ENCODE measurements at regions not wholly inside any gene's neighbourhood (a gene's known extent, or its start where the extent isn't known, plus 50 kb on each side); places are given as distances from the start of the nearest gene placed in this dataset.

DNA sequence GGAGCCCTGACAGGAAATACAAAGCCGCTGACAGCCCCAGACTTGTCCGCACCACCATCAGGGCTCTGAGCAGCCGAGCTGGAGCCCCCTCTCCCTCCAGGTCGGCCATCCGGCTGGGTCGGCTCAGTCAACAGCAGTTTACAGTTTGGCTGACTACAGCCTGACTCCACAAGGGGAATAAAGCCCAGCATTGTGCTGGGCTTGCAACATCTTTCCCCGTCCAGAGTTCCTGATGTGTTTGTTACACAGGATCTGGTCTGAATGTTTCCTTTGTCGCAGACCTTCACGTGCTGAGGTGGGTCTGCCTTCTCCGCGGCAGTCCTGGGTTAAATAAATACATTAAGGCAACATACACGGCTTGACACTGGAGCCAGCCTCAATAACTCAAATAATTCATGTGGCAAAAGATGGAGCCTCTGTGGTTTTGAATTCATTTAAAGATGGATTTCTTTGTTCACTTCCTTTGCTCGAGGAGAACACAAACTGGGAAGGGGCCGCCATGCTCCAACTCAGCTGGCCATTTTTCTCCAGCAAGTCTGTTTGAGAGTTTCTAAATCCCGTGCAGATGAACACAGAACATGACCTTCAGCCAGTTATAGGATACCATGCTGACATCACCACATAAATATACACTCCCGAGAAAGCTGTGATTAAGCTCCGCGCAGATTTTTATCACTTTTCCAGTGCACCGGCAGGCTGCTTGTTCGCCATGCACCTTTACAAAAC is 192.1 kb downstream of the WDR11 start:
- H3F3A ChIP-seq (ENCODE audit: insufficient read depth) = no peaks in the 10 kb centered on the region
- no peak overlapping the region for H3K27ac ChIP-seq (ENCODE audit: low read depth, low read length)

GRCh38 chr10:121048749-121049148 is 197.6 kb downstream of the WDR11 start:
- H2AFZ ChIP-seq (ENCODE audit: low read depth, low read length, severe bottlenecking) = no peak overlapping the region
- no peak for TF ChIP-seq EZH2phosphoT487 (conservative IDR thresholded peaks at IDR 0.05; ENCODE audit: low read length)
- TF ChIP-seq, protein P1, sequence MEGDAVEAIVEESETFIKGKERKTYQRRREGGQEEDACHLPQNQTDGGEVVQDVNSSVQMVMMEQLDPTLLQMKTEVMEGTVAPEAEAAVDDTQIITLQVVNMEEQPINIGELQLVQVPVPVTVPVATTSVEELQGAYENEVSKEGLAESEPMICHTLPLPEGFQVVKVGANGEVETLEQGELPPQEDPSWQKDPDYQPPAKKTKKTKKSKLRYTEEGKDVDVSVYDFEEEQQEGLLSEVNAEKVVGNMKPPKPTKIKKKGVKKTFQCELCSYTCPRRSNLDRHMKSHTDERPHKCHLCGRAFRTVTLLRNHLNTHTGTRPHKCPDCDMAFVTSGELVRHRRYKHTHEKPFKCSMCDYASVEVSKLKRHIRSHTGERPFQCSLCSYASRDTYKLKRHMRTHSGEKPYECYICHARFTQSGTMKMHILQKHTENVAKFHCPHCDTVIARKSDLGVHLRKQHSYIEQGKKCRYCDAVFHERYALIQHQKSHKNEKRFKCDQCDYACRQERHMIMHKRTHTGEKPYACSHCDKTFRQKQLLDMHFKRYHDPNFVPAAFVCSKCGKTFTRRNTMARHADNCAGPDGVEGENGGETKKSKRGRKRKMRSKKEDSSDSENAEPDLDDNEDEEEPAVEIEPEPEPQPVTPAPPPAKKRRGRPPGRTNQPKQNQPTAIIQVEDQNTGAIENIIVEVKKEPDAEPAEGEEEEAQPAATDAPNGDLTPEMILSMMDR (IDR thresholded peaks at IDR 0.05; ENCODE audit: insufficient read depth, low read length, poor library complexity, severe bottlenecking) = no peak
- H3K9ac ChIP-seq (ENCODE audit: low read length) = no peak overlapping the region
- H3K4me3 ChIP-seq (ENCODE audit: insufficient read depth, low read length, poor library complexity, severe bottlenecking) = no peak overlapping the region
- no peaks in the 10 kb centered on the region for H3F3A ChIP-seq (ENCODE audit: insufficient read depth)
- H3K36me3 ChIP-seq (ENCODE audit: low read length) = no peaks in the 10 kb centered on the region
- H3K9me2 ChIP-seq (replicated peaks; ENCODE audit: insufficient read depth, low read length) = no peaks in the 10 kb centered on the region
- H3K27me3 ChIP-seq (ENCODE audit: low read length) = no peaks in the 10 kb centered on the region
- no peak overlapping the region for H3K4me2 ChIP-seq (ENCODE audit: low read depth, low read length, poor library complexity, severe bottlenecking)
- no peaks in the 10 kb centered on the region for H3K79me2 ChIP-seq (ENCODE audit: insufficient read depth, low read length)
- H4K20me1 ChIP-seq (ENCODE audit: low read depth, low read length) = no peaks in the 10 kb centered on the region
- no peaks in the 10 kb centered on the region for H3K9me3 ChIP-seq (ENCODE audit: insufficient read depth, low read length)
- H3K27ac ChIP-seq (ENCODE audit: low read depth, low read length) = no peak overlapping the region

More for the DNA sequence above, 192.1 kb downstream of the WDR11 start:
- H3K9me3 ChIP-seq (ENCODE audit: insufficient read depth, low read length) = no peaks in the 10 kb centered on the region
- H3K4me3 ChIP-seq (ENCODE audit: insufficient read depth, low read length, poor library complexity, severe bottlenecking) = no peak overlapping the region
- H3K27me3 ChIP-seq (ENCODE audit: low read length) = no peaks in the 10 kb centered on the region
- no peak overlapping the region for H3K9ac ChIP-seq (ENCODE audit: low read length)
- no peaks in the 10 kb centered on the region for H4K20me1 ChIP-seq (ENCODE audit: low read depth, low read length)
- no peak overlapping the region for H2AFZ ChIP-seq (ENCODE audit: low read depth, low read length, severe bottlenecking)
- no peaks in the 10 kb centered on the region for H3K79me2 ChIP-seq (ENCODE audit: insufficient read depth, low read length)
- TF ChIP-seq, protein P1 (IDR thresholded peaks at IDR 0.05; ENCODE audit: insufficient read depth, low read length, poor library complexity, severe bottlenecking) = no peak
- no peak for TF ChIP-seq EZH2phosphoT487 (conservative IDR thresholded peaks at IDR 0.05; ENCODE audit: low read length)
- H3K9me2 ChIP-seq (replicated peaks; ENCODE audit: insufficient read depth, low read length) = no peaks in the 10 kb centered on the region
- no peaks in the 10 kb centered on the region for H3K36me3 ChIP-seq (ENCODE audit: low read length)
- H3K4me2 ChIP-seq (ENCODE audit: low read depth, low read length, poor library complexity, severe bottlenecking) = no peak overlapping the region

DNA sequence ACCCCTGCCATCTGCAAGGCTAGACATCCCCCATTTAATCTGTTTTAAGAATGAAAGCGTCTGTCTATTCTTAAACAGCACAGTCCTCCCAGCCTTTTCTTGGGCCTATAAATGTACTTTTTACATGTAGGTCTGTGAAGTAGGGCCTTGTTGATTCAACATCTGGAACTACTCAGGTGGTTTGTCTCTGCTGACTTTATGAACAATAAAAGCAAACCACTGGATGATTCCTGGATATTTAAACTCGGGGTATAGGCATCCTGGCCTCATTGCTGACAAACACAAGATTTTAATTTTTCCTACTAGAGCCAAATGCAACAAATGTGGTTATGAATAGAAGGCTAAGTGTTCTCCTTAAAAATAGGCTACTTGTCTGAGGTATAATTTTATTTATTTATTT is 198.3 kb downstream of the WDR11 start:
- Histone ChIP-seq H3K36me3 (ENCODE audit: low read length) (no peaks in the 10 kb centered on the region), H3K27ac (ENCODE audit: low read depth, low read length) (no peak overlapping the region), H3K27me3 (ENCODE audit: low read length) (no peaks in the 10 kb centered on the region), H4K20me1 (ENCODE audit: low read depth, low read length) (no peaks in the 10 kb centered on the region), H3K4me2 (ENCODE audit: low read depth, low read length, poor library complexity, severe bottlenecking) (no peak overlapping the region), H3K9me2 (replicated peaks; ENCODE audit: insufficient read depth, low read length) (no peaks in the 10 kb centered on the region), H3K4me3 (ENCODE audit: insufficient read depth, low read length, poor library complexity, severe bottlenecking) (no peak overlapping the region), H2AFZ (ENCODE audit: low read depth, low read length, severe bottlenecking) (no peak overlapping the region), H3F3A (ENCODE audit: insufficient read depth) (no peaks in the 10 kb centered on the region), H3K9ac (ENCODE audit: low read length) (no peak overlapping the region), H3K79me2 (ENCODE audit: insufficient read depth, low read length) (no peaks in the 10 kb centered on the region), H3K9me3 (ENCODE audit: insufficient read depth, low read length) (no peaks in the 10 kb centered on the region)
- TF ChIP-seq EZH2phosphoT487 (conservative IDR thresholded peaks at IDR 0.05; ENCODE audit: low read length) = no peak
- TF ChIP-seq, protein P1 (IDR thresholded peaks at IDR 0.05; ENCODE audit: insufficient read depth, low read length, poor library complexity, severe bottlenecking) = no peak
